ENCODE measurements at regions not wholly inside any gene's neighbourhood (a gene's known extent, or its start where the extent isn't known, plus 50 kb on each side); places are given as distances from the start of the nearest gene placed in this dataset.

- DNase-seq (ENCODE audit: low read depth): no peak
Measured at GRCh38 chr4:13316354-13316753, 167.8 kb downstream of the RAB28 start.

- DNase-seq (ENCODE audit: low read depth): no peak
Measured at GRCh38 chr4:13313856-13314255, 170.3 kb downstream of the RAB28 start.

DNA sequence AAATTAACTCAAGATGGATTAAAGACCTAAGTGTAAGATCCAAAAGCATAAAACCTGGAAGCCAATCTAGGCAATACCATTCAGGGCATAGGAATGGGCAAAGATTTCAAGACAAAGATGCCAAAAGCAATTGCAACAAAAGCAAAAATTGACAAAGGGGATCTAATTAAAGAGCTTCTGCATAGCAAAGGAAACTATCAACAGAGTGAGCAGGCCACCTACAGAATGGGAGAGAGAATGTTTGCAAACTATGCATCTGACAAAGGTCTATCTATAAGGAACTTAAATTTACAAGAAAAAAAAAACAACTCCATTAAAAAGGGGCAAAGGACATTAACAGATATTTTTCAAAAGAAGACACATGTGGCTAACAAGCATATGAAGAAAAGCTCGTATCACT, 171.9 kb downstream of the RAB28 start:
- DNase-seq (ENCODE audit: low read depth): no peak

- DNase-seq (ENCODE audit: low read depth): no peak
Measured at GRCh38 chr4:13309751-13310150, 174.4 kb downstream of the RAB28 start.

GRCh38 chr4:13306356-13306755, 177.8 kb downstream of the RAB28 start:
- DNase-seq (ENCODE audit: low read depth): no peak

- no peak for DNase-seq (ENCODE audit: low read depth)
Measured at GRCh38 chr4:13302876-13303275, 181.3 kb downstream of the RAB28 start.

DNA sequence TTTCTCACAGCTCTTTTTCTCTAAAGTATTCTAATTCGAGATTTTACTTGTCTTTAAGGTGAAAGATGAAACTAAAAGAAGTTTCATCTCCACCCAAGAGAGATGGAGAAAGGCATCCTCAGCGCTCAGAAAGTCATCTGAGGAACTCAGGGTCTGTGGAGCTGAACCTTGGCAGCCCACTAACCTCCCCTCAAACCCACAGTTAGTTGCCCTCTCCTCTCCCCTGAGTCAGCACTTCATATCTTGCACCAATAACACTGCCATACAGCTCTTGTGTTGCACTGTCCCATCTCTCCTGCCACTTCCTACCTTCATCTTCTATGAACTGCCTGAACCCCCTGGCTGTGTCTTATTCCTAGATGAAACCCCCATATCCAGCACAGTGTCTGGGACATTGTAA, 184.8 kb downstream of the RAB28 start:
- DNase-seq (ENCODE audit: low read depth): no peak

GRCh38 chr4:13298655-13299054, 185.5 kb downstream of the RAB28 start:
- no peak for DNase-seq (ENCODE audit: low read depth)

- no peak for DNase-seq (ENCODE audit: low read depth)
Measured at GRCh38 chr4:13296986-13297385, 187.2 kb downstream of the RAB28 start.

GRCh38 chr4:13294961-13295605, 189.1 kb downstream of the RAB28 start:
- no peak for DNase-seq (ENCODE audit: low read depth)

- no peak for DNase-seq (ENCODE audit: low read depth)
Measured at GRCh38 chr4:13292372-13292771, 191.8 kb downstream of the RAB28 start.

GRCh38 chr4:13289391-13289790, 194.7 kb downstream of the RAB28 start:
- DNase-seq (ENCODE audit: low read depth): no peak

DNA sequence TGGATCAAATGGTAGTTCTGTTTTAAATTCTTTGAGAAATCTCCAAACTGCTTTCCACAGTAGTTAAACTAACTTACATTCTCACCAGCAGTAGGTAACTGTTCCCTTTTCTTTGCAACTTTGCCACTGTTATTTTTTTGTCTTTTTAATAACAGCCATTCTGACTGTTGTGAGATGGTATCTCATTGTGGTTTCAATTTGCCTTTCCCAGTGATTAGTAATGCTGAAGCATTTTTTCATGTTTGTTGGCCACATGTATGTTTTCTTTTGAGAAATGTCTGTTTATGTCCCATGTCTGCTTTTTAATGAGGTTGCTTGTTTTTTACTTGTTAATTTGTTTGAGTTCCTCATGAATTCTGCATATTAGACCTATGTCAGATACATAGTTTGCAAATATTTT, 198.8 kb downstream of the RAB28 start:
- DNase-seq (ENCODE audit: low read depth): no peak

DNA sequence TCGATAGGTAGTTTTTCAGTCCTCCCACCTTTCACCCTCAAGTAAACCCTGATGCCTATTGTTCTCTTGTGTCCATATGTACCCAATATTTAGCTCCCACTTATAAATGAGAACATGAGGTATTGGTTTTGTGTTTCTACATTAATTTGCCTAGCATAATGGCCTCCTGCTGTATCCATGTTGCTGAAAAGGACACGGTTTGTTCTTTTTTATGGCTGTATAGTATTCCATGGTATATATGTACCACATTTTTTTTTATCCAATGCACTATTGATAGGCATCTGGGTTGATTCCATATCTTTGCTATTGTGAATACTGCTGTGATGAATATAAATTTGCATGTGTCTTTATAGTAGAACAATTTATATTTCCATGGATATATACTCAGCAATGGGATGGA, 199.2 kb downstream of the RAB28 start:
- DNase-seq (ENCODE audit: low read depth): no peak

DNA sequence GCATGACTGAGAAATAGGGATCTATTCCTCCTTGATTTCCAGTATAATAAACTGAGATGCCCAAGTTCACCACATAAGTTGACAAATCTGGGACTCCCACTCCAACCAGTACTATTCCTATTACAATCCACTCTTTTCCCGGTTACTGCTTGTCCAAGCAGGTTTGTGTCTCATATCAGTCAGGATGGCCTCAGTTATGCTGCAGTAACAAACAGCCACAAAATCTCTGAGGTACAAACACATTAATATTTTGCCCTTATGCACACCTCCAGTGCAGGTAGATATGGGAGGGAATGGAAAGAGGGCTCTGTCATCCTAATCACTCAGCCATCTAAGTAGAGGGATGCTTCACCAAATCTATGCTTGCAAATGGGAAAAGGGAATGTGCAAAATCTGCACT, 207.8 kb downstream of the RAB28 start:
- no peak for DNase-seq (ENCODE audit: low read depth)

GRCh38 chr4:13268703-13269102, 215.4 kb downstream of the RAB28 start:
- DNase-seq (ENCODE audit: low read depth): no peak

DNA sequence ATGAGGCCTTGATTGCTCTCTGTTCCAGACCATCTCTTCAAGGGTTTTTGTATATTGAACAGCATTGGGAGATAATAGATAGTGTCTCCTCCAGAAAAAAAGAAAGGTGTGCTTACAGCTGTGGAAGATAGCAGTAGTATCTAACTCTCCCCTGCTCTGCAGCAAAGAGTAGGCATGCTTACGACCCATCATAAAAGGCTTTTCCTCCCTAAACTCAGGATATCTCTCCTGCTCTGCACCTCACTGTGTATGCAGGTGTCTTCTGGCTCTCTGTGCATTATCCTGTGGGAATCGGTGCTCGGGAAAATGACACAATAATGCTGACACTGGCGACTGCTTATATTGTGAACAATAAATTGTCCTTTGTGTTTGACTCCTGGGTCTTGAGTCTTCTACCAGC, 216.0 kb downstream of the RAB28 start:
- no peak for DNase-seq (ENCODE audit: low read depth)

- DNase-seq (ENCODE audit: low read depth): no peak
Measured at GRCh38 chr4:13267091-13267490, 217.0 kb downstream of the RAB28 start.

DNA sequence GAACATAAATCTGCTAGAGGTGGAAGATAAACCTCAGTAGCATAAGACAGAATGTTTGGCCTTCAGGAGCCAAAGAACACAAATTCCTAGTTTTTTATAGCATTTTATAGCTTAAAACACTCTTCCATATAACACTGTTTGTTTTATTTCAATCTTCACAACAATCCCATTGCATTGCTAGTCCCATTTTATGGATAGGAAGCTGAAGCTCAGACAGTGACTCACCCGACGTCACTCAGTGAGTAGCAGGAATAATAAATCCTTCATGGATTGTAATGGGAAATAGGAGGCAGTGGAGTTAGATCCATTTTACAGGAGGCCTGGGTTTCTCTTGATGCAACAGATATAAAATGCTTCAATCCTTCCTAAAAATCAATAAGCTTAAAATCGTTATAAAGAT, 217.5 kb downstream of the RAB28 start:
- no peak for DNase-seq (ENCODE audit: low read depth)

- DNase-seq (ENCODE audit: low read depth): no peak
Measured at GRCh38 chr4:13263967-13264525, 220.1 kb downstream of the RAB28 start.

DNA sequence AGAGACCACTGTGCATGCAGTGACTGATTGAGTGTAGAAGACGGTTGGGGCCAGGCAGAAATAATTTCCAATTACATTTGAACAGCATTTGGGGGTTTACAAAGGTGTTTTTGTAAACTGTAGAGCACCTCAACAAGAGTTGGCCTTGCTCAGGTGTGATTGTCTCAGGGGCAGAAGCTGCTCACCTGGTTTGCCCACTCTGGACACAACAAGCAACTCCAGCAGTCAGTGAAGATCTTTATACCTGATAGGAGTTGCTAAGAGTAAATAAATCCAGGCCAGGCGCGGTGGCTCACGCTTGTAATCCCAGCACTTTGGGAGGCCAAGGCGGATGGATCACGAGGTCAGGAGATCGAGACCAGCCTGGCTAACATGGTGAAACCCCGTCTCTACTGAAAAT, 221.3 kb downstream of the RAB28 start:
- DNase-seq (ENCODE audit: low read depth): no peak

GRCh38 chr4:13261486-13262257, 222.5 kb downstream of the RAB28 start:
- no peak for DNase-seq (ENCODE audit: low read depth)

- DNase-seq (ENCODE audit: low read depth): no peak
Measured at GRCh38 chr4:13260513-13260912, 223.6 kb downstream of the RAB28 start.
